Upper lobe of left lung (tissue), 6 donors: ENCODE measurements at regions not wholly inside any gene's neighbourhood (a gene's known extent, or its start where the extent isn't known, plus 50 kb on each side); places are given as distances from the start of the nearest gene placed in this dataset.

ENCODE experiments used
- ATAC-seq, 2 donors: fragments of 200-7000 bp; cut with Tn5 transposase; one replicate each; pipeline ENCODE4 v1.9.1; 2022; ENCODE audit warnings: mild to moderate bottlenecking in 2 of 2, moderate library complexity in 2 of 2; ENCODE audit not compliant: low FRiP score in 2 of 2
- DNase-seq, 2 donors: peaks; one replicate each; pipeline ENCODE4 v3.0.0-alpha.2; 2019 to 2020
- H3K27ac ChIP-seq, 4 donors: fragments of 200-600 bp; sonication (generic); one replicate each; pipeline ENCODE4 v1.5.1; 2016 to 2019
- H3K27me3 ChIP-seq, 4 donors: fragments of 200-600 bp; sonication (generic); one replicate each; pipeline ENCODE4 v1.5.1; 2017 to 2019
- H3K36me3 ChIP-seq, 4 donors: fragments of 200-600 bp; sonication (generic); one replicate each; pipeline ENCODE4 v1.5.1; 2016 to 2019
- H3K4me1 ChIP-seq, 4 donors: fragments of 200-600 bp; sonication (generic); one replicate each; pipeline ENCODE4 v1.5.1; 2018 to 2019
- H3K4me3 ChIP-seq, 4 donors: fragments of 200-600 bp; sonication (generic); one replicate each; pipeline ENCODE4 v1.5.1; 2017 to 2019; ENCODE audit warnings: mild to moderate bottlenecking in 2 of 4, moderate library complexity in 1 of 4
- H3K9me3 ChIP-seq, 4 donors: fragments of 200-600 bp; sonication (generic); one replicate each; pipeline ENCODE4 v1.5.1; 2018 to 2019
- CTCF ChIP-seq, 6 experiments: fragments of 450-650 bp in 4 of 6; fragments of 200-600 bp in 2 of 6; sonication (generic) in 2 of 6; IDR thresholded peaks; one replicate each; pipeline ENCODE4 v1.5.1; 2016 to 2019; ENCODE audit warnings: antibody characterized with exemption in 6 of 6
- EP300 ChIP-seq, 4 donors: sonication (generic); formaldehyde crosslinking; IDR thresholded peaks; one replicate each; pipeline ENCODE4 v1.5.1; 2017; ENCODE audit warnings: antibody characterized with exemption in 4 of 4, control low read depth in 2 of 4
- POLR2A ChIP-seq, 4 donors: fragments of 450-650 bp; IDR thresholded peaks; one replicate each; pipeline ENCODE4 v1.5.1; 2016 to 2017; ENCODE audit warnings: antibody characterized with exemption in 4 of 4, mild to moderate bottlenecking in 2 of 4
- POLR2AphosphoS5 ChIP-seq, 2 donors: sonication (generic); formaldehyde crosslinking; IDR thresholded peaks; one replicate each; pipeline ENCODE4 v1.5.1; 2017; ENCODE audit warnings: antibody characterized with exemption in 2 of 2
- WGBS, 2 donors: methylation state at CpG; one replicate each; pipeline ENCODE4 v1.1.5; 2017 to 2018; 5-methylcytosine and 5-hydroxymethylcytosine counted together
- donor health status: DM: no; HTN: no; CAD: no; lungs with moderate emphysema.
- donor health status: DM: no; HTN: yes; CAD: no; lungs with severe emphysema.

GRCh38 chr4:166318810-166319525, 445.9 kb downstream of the TLL1 start:
- no peak overlapping the region for H3K27ac ChIP-seq
- H3K9me3 ChIP-seq = no peaks in the 10 kb centered on the region
- H3K4me3 ChIP-seq = no peak overlapping the region
- H3K36me3 ChIP-seq = no peaks in the 10 kb centered on the region
- TF ChIP-seq CTCF (IDR thresholded peaks at IDR 0.05) (no peak), POLR2AphosphoS5 (IDR thresholded peaks at IDR 0.05) (no peak), POLR2A (IDR thresholded peaks at IDR 0.05) (no peak), EP300 (IDR thresholded peaks at IDR 0.05) (no peak)
- no peaks in the 10 kb centered on the region for H3K27me3 ChIP-seq
- no peaks in the 10 kb centered on the region for H3K4me1 ChIP-seq
- no peak for ATAC-seq
- 80 to 84% methylated on average over 4 of the region's 4 CpGs for WGBS, 2 donors
- no peak for DNase-seq

DNA sequence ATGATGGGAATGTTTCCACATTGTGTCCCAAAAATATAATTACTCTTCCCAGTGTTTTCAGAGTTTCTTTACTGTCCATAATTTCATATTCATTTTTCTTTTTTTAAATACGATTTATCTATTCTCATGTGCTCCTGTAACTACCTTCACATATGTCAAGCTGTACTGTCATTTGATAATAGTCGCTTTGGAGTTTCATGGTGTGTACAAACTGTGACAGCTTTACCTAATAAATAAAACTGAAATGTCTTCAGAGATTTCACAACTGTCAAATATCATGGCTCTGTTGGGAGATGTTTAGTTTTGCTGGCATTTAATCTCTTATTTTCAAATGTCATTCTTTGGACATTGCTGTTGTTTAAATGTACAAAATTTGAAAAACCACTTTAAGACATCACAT, 450.2 kb downstream of the TLL1 start:
- H3K36me3 ChIP-seq = no peaks in the 10 kb centered on the region
- ATAC-seq (no peak), DNase-seq (no peak)
- H3K4me1 ChIP-seq = no peaks in the 10 kb centered on the region
- H3K9me3 ChIP-seq = no peaks in the 10 kb centered on the region
- no peaks in the 10 kb centered on the region for H3K27me3 ChIP-seq
- no peak overlapping the region for H3K27ac ChIP-seq
- no peak for TF ChIP-seq EP300 (IDR thresholded peaks at IDR 0.05)
- no peak for TF ChIP-seq POLR2A (IDR thresholded peaks at IDR 0.05)
- no peak for TF ChIP-seq POLR2AphosphoS5 (IDR thresholded peaks at IDR 0.05)
- no peak for TF ChIP-seq CTCF (IDR thresholded peaks at IDR 0.05)
- 81 to 90% methylated on average over 2 of the region's 2 CpGs for WGBS, 2 donors
- H3K4me3 ChIP-seq = no peak overlapping the region

- 48 to 65% methylated on average over 4 of the region's 4 CpGs for WGBS, 2 donors
- no peak overlapping the region for H3K4me3 ChIP-seq
- no peaks in the 10 kb centered on the region for H3K9me3 ChIP-seq
- ATAC-seq (no peak), DNase-seq (no peak)
- no peaks in the 10 kb centered on the region for H3K36me3 ChIP-seq
- H3K4me1 ChIP-seq = no peaks in the 10 kb centered on the region
- no peaks in the 10 kb centered on the region for H3K27me3 ChIP-seq
- no peak for TF ChIP-seq CTCF (IDR thresholded peaks at IDR 0.05)
- TF ChIP-seq POLR2A (IDR thresholded peaks at IDR 0.05) = no peak
- TF ChIP-seq POLR2AphosphoS5 (IDR thresholded peaks at IDR 0.05) = no peak
- H3K27ac ChIP-seq = no peak overlapping the region
Measured at GRCh38 chr4:166324321-166324720, 451.3 kb downstream of the TLL1 start.

DNA sequence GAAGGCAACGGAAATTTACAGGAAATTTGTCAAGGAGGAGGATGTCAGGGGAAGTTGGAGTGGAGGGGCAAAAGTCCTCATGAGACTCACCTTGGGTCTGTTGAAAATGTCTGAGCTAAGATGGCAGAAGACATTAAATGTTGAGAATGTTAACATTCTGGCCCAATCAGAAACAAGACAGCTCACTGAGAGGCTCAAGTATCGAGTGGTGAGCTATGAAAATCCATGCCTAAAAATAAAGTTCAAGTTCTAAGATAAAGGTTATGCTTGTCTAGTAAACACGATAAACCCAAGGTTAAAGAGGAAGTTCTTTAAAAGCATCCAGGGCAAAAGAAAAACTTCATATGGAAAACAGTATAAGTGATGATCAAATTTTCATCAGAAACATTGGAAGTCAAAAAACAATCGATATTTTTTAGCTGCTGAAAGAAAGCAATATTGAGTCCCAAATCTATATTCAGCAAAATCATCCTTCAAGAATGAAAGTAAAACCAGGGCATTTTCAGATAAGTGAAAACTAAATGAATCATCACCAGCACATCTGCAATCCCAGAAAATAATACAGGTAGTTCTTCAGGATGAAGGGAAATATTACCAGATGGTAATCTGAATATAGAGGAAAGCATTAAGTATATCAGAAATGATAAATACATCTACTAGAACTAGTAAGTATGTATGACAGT, 462.4 kb downstream of the TLL1 start:
- no peak for ATAC-seq
- H3K4me3 ChIP-seq = no peak overlapping the region
- no peaks in the 10 kb centered on the region for H3K27me3 ChIP-seq
- no peak overlapping the region for H3K27ac ChIP-seq
- H3K4me1 ChIP-seq = no peaks in the 10 kb centered on the region
- WGBS, 2 donors = 55 to 63% methylated on average over 4 of the region's 4 CpGs
- H3K36me3 ChIP-seq = no peaks in the 10 kb centered on the region
- TF ChIP-seq CTCF (IDR thresholded peaks at IDR 0.05) = no peak
- no peak for TF ChIP-seq POLR2A (IDR thresholded peaks at IDR 0.05)
- TF ChIP-seq POLR2AphosphoS5 (IDR thresholded peaks at IDR 0.05) = no peak
- no peak for TF ChIP-seq EP300 (IDR thresholded peaks at IDR 0.05)
- no peak for DNase-seq
- H3K9me3 ChIP-seq = no peaks in the 10 kb centered on the region

DNA sequence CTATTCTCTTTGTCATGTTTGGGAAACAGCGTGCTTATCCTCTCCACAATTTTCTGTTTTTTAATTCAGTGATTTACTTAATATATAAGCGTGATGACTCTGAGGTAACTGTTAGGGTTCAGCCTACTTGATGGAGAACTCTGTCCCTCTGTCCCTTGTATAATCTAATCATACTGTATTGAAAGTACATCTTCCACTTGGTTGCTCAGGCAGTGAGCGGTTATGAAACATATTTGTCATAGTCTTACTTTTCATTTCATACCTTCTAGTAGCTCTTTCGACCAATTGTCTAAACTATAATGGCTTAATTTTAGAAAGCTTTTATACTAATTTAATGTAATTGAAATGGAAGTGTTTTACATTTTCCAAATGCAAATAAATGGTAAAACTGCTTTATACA, 469.0 kb downstream of the TLL1 start:
- Histone ChIP-seq H3K9me3 (no peaks in the 10 kb centered on the region), H3K36me3 (no peaks in the 10 kb centered on the region), H3K27me3 (no peaks in the 10 kb centered on the region), H3K4me3 (no peak overlapping the region), H3K4me1 (no peaks in the 10 kb centered on the region), H3K27ac (no peak overlapping the region)
- no peak for DNase-seq
- WGBS, 2 donors = 91% methylated on average over 4 of the region's 4 CpGs
- no peak for ATAC-seq
- TF ChIP-seq POLR2A (IDR thresholded peaks at IDR 0.05) (no peak), CTCF (IDR thresholded peaks at IDR 0.05) (no peak), POLR2AphosphoS5 (IDR thresholded peaks at IDR 0.05) (no peak), EP300 (IDR thresholded peaks at IDR 0.05) (no peak)
